IMR-90 (cell line): ENCODE measurements at regions not wholly inside any gene's neighbourhood (a gene's known extent, or its start where the extent isn't known, plus 50 kb on each side); places are given as distances from the start of the nearest gene placed in this dataset.

ENCODE experiments used
- ATAC-seq: fragments of 200-7000 bp; cut with Tn5 transposase; 2 replicates; pipeline ENCODE4 v1.9.1; 2020; ENCODE audit warnings: low read depth, mild to moderate bottlenecking, moderate library complexity
- BruUV-seq: library from RNA; stranded (reverse); fragments of 400-500 nt; replicated peaks from 2 replicates; lab custom pipeline; 2021; lab: Mats Ljungman, UMichigan
- CTCF ChIA-PET: fragments of 300-600 bp; formaldehyde crosslinking; extraction: SDS; loops from one replicate; lab custom pipeline; 2021; ENCODE audit warnings: antibody characterized with exemption; lab: Yijun Ruan, JAX
- POLR2A ChIA-PET: fragments of 300-600 bp; sonication (Branson Sonifier 250); formaldehyde crosslinking; loops from one replicate; lab custom pipeline; 2022; ENCODE audit warnings: antibody characterized with exemption; ENCODE audit not compliant: unreplicated experiment; lab: Charles Lee
- DNase-seq: peaks from one replicate; pipeline ENCODE4 v3.0.0; 2013
- H2AFZ ChIP-seq: replicated peaks from 2 replicates; pipeline ENCODE3; 2013; ENCODE audit warnings: low read length, mild to moderate bottlenecking; ENCODE audit not compliant: poor library complexity
- H2AK5ac ChIP-seq: 2 replicates; pipeline ENCODE4 v1.6.1; 2013; ENCODE audit warnings: low read depth, low read length, inconsistent platforms
- H2AK9ac ChIP-seq: replicated peaks from 2 replicates; pipeline ENCODE3; 2013; ENCODE audit warnings: mild to moderate bottlenecking, low read depth, low read length, moderate library complexity; ENCODE audit not compliant: poor library complexity
- H2BK120ac ChIP-seq: 2 replicates; pipeline ENCODE4 v1.6.1; 2013; ENCODE audit warnings: low read depth, low read length, inconsistent platforms
- H2BK15ac ChIP-seq: 3 replicates; pipeline ENCODE4 v1.6.1; 2013; ENCODE audit warnings: low read depth, low read length, inconsistent platforms
- H2BK20ac ChIP-seq: 2 replicates; pipeline ENCODE4 v1.6.1; 2013; ENCODE audit warnings: low read depth, mild to moderate bottlenecking, inconsistent platforms, low read length, moderate library complexity
- H2BK5ac ChIP-seq: 2 replicates; pipeline ENCODE4 v1.6.1; 2013; ENCODE audit warnings: mild to moderate bottlenecking, low read depth, low read length, inconsistent platforms; ENCODE audit not compliant: poor library complexity, severe bottlenecking
- H3K14ac ChIP-seq: replicated peaks from 2 replicates; pipeline ENCODE4 v1.6.1; 2013; ENCODE audit warnings: low read depth, low read length, inconsistent platforms
- H3K18ac ChIP-seq: 2 replicates; pipeline ENCODE4 v1.6.1; 2013; ENCODE audit warnings: low read depth, low read length, control low read depth
- H3K23ac ChIP-seq: 2 replicates; pipeline ENCODE4 v1.6.1; 2013; ENCODE audit warnings: low read depth, low read length, inconsistent platforms
- H3K27ac ChIP-seq: 2 replicates; pipeline ENCODE4 v1.5.1; 2013; ENCODE audit warnings: mild to moderate bottlenecking, control low read depth, low read length; ENCODE audit not compliant: insufficient read depth
- H3K27me3 ChIP-seq: 2 replicates; pipeline ENCODE4 v1.6.1; 2013; ENCODE audit warnings: low read length; ENCODE audit not compliant: control insufficient read depth, insufficient read depth
- H3K36me3 ChIP-seq: 2 replicates; pipeline ENCODE4 v1.6.1; 2013; ENCODE audit warnings: low read length, mixed read lengths; ENCODE audit not compliant: control insufficient read depth, insufficient read depth
- H3K4ac ChIP-seq: 2 replicates; pipeline ENCODE4 v1.6.1; 2013; ENCODE audit warnings: low read depth, low read length, inconsistent platforms
- H3K4me1 ChIP-seq: 2 replicates; pipeline ENCODE4 v1.6.1; 2013; ENCODE audit warnings: low read length, mixed read lengths; ENCODE audit not compliant: control insufficient read depth, insufficient read depth
- H3K4me2 ChIP-seq: 2 replicates; pipeline ENCODE4 v1.6.1; 2013; ENCODE audit warnings: low read depth, mild to moderate bottlenecking, control low read depth, low read length, moderate library complexity
- H3K4me3 ChIP-seq: 2 replicates; pipeline ENCODE4 v1.5.1; 2013; ENCODE audit warnings: low read depth, mild to moderate bottlenecking, control low read depth, low read length, moderate library complexity; ENCODE audit not compliant: insufficient read depth
- H3K56ac ChIP-seq: 2 replicates; pipeline ENCODE4 v1.6.1; 2013; ENCODE audit warnings: low read length, inconsistent platforms; ENCODE audit not compliant: insufficient read depth; ENCODE audit errors: extremely low read depth
- H3K79me1 ChIP-seq, 2 experiments: 2 replicates each; pipeline ENCODE4 v1.6.1; 2013; ENCODE audit warnings: low read length in 2 of 2, inconsistent platforms in 1 of 2, low read depth in 1 of 2
- H3K9ac ChIP-seq: 2 replicates; pipeline ENCODE4 v1.6.1; 2013; ENCODE audit warnings: low read depth, low read length, control low read depth
- H3K9me1 ChIP-seq: 2 replicates; pipeline ENCODE4 v1.6.1; 2013; ENCODE audit warnings: low read length, inconsistent platforms; ENCODE audit not compliant: insufficient read depth
- H3K9me3 ChIP-seq: 2 replicates; pipeline ENCODE4 v1.6.1; 2013; ENCODE audit warnings: low read length; ENCODE audit not compliant: control insufficient read depth, insufficient read depth
- H4K20me1 ChIP-seq: 2 replicates; pipeline ENCODE4 v1.6.1; 2013; ENCODE audit warnings: low read length, inconsistent platforms; ENCODE audit not compliant: insufficient read depth
- H4K5ac ChIP-seq: 2 replicates; pipeline ENCODE4 v1.6.1; 2013; ENCODE audit warnings: mild to moderate bottlenecking, low read depth, low read length, control low read depth
- H4K8ac ChIP-seq, 2 experiments: 2 replicates each; pipeline ENCODE4 v1.6.1; 2013; ENCODE audit warnings: low read depth in 2 of 2, low read length in 2 of 2, control low read depth in 1 of 2, inconsistent platforms in 1 of 2
- H4K91ac ChIP-seq: 2 replicates; pipeline ENCODE4 v1.6.1; 2013; ENCODE audit warnings: low read depth, low read length, inconsistent platforms; ENCODE audit not compliant: insufficient read depth
- CEBPB ChIP-seq: IDR thresholded peaks from 2 replicates; pipeline ENCODE4 v1.6.1; 2012; ENCODE audit warnings: low read depth, low read length, improper control_type of control experiment
- CHD1 ChIP-seq: IDR thresholded peaks from 2 replicates; pipeline ENCODE4 v1.6.1; 2012; ENCODE audit warnings: low read depth, low read length, improper control_type of control experiment
- MAZ ChIP-seq: IDR thresholded peaks from 2 replicates; pipeline ENCODE4 v1.6.1; 2012; ENCODE audit warnings: low read depth, mild to moderate bottlenecking, low read length, improper control_type of control experiment, moderate library complexity, borderline replicate concordance
- MXI1 ChIP-seq: IDR thresholded peaks from 2 replicates; pipeline ENCODE4 v1.6.1; 2012; ENCODE audit warnings: low read depth, mild to moderate bottlenecking, low read length, moderate library complexity, borderline replicate concordance
- RAD21 ChIP-seq: IDR thresholded peaks from 2 replicates; pipeline ENCODE4 v1.6.1; 2012; ENCODE audit warnings: low read length, improper control_type of control experiment
- WGBS, 2 experiments: methylation state at CpG; one replicate each; pipeline versions ENCODE4 v1.1.5 to v1.1.7; 2013; ENCODE audit warnings: missing lambda C conversion rate in 2 of 2; ENCODE audit not compliant: insufficient read length in 1 of 2; ENCODE audit errors: extremely low coverage in 2 of 2; 5-methylcytosine and 5-hydroxymethylcytosine counted together
- dilution Hi-C: fragments of 300-500 bp; cut with HindIII; formaldehyde crosslinking; loops from one replicate; pipeline ENCODE4 v1.14.3; 2018; ENCODE audit warnings: low sequenced_read_pairs; ENCODE audit not compliant: unreplicated experiment
- in situ Hi-C: fragments of 300-500 bp; cut with MboI; formaldehyde crosslinking; loops from 3 replicates; pipeline ENCODE4 v1.14.3; 2019; ENCODE audit warnings: low sequenced_read_pairs, inconsistent platforms, mixed read lengths
- intact Hi-C: fragments of 100-400 bp; cut with micrococcal nuclease; formaldehyde crosslinking; loops from 2 replicates; pipeline ENCODE4 v1.10.0; 2022

DNA sequence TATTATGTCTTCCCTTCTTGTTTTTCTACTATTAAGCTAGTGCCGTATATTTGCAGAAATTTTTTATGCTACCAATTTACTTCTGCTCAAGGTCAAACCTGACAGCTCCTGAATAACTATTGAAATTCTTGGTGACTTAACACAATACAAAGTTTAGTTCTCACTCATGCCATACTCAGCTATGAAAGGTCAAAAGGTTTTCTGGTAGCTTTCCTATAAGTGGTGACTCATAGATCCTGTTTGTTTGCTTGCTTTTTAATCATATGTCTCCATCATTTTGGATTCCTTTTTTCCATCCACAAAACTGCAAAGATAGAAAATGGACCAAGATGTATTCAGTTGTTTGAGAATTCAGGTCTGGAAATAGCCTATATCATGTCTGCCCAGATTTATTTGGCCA, 855.8 kb upstream of the LRRC4C start:
- H3K27ac ChIP-seq: no peak overlapping the region
- no peak for DNase-seq
- no peak overlapping the region for H4K5ac ChIP-seq
- no peaks in the 10 kb centered on the region for H3K79me1 ChIP-seq
- ChIA-PET POLR2A (no interaction called here), CTCF (no interaction called here)
- no peak overlapping the region for H3K18ac ChIP-seq
- no peaks in the 10 kb centered on the region for H3K4me1 ChIP-seq
- BruUV-seq: no TSS peak
- no peak overlapping the region for H4K91ac ChIP-seq
- no peak overlapping the region for H3K4me2 ChIP-seq
- ATAC-seq: no peak
- H3K27me3 ChIP-seq: no peaks in the 10 kb centered on the region
- H2BK20ac ChIP-seq: no peak overlapping the region
- in situ Hi-C loops: no loop called here
- intact Hi-C loops: no loop called here
- H4K8ac ChIP-seq: no peak overlapping the region
- H3K14ac ChIP-seq: no peak overlapping the region
- no peaks in the 10 kb centered on the region for H3K36me3 ChIP-seq
- no peak overlapping the region for H2BK120ac ChIP-seq
- H2AK5ac ChIP-seq: no peak overlapping the region
- H2AFZ ChIP-seq: no peak overlapping the region
- no peak overlapping the region for H3K56ac ChIP-seq
- H3K4me3 ChIP-seq: no peak overlapping the region
- no peak overlapping the region for H2BK5ac ChIP-seq
- no peaks in the 10 kb centered on the region for H4K20me1 ChIP-seq
- no peak for TF ChIP-seq MAZ
- no peak for TF ChIP-seq RAD21
- TF ChIP-seq CEBPB: no peak
- TF ChIP-seq MXI1: no peak
- TF ChIP-seq CHD1: no peak
- H3K9me3 ChIP-seq: no peaks in the 10 kb centered on the region; the same call in 1 of the 2 replicates
- no peak overlapping the region for H3K4ac ChIP-seq
- H2AK9ac ChIP-seq: no peak overlapping the region
- H3K9me1 ChIP-seq: no peaks in the 10 kb centered on the region
- WGBS, 2 experiments: 67% methylated on average over 1 of the region's 1 CpG; no CpG with 5 or more reads in 1 of the 2 experiments
- no peak overlapping the region for H2BK15ac ChIP-seq
- H3K23ac ChIP-seq: no peak overlapping the region
- H3K9ac ChIP-seq: no peak overlapping the region
- dilution Hi-C loops: no loop called here
